Fibroblast of lung (primary cell): ENCODE measurements at regions not wholly inside any gene's neighbourhood (a gene's known extent, or its start where the extent isn't known, plus 50 kb on each side); places are given as distances from the start of the nearest gene placed in this dataset.
A peak's percentile ranks its signal among the peaks of the same experiment; 100 is the strongest.

Experiments
- DNase-seq, 2 donors: peaks; one replicate each; pipeline versions ENCODE4 v3.0.0 to v3.0.0-alpha.2; 2010; ENCODE audit warnings: low read depth in 2 of 2
- H2AFZ ChIP-seq: 2 replicates; pipeline ENCODE4 v1.5.1; 2012; ENCODE audit warnings: low read length, control low read depth, inconsistent platforms
- H3K27ac ChIP-seq: 2 replicates; pipeline ENCODE4 v1.5.1; 2011; ENCODE audit warnings: low read length, control low read depth; ENCODE audit not compliant: insufficient read depth
- H3K27me3 ChIP-seq: 2 replicates; pipeline ENCODE4 v1.5.1; 2011; ENCODE audit warnings: mild to moderate bottlenecking, low read length; ENCODE audit not compliant: control insufficient read depth, insufficient read depth
- H3K36me3 ChIP-seq: 2 replicates; pipeline ENCODE4 v1.5.1; 2011; ENCODE audit warnings: low read length; ENCODE audit not compliant: control insufficient read depth, insufficient read depth
- H3K4me1 ChIP-seq: 2 replicates; pipeline ENCODE4 v1.5.1; 2011; ENCODE audit warnings: low read length; ENCODE audit not compliant: control insufficient read depth, insufficient read depth; ENCODE audit errors: extremely low read depth
- H3K4me2 ChIP-seq: 2 replicates; pipeline ENCODE4 v1.5.1; 2011; ENCODE audit warnings: low read length, control low read depth; ENCODE audit not compliant: insufficient read depth; ENCODE audit errors: extremely low read depth
- H3K4me3 ChIP-seq, 4 experiments: fragments of 200-600 bp in 1 of 4; sonication (generic) in 1 of 4; replicated peaks in 1 of 4; 2 replicates each; pipeline ENCODE4 v1.5.1; 2011 to 2016; ENCODE audit warnings: low read length in 4 of 4, low read depth in 3 of 4, mild to moderate bottlenecking in 3 of 4, control low read depth in 2 of 4, inconsistent platforms in 1 of 4, mixed read lengths in 1 of 4; ENCODE audit not compliant: insufficient read depth in 1 of 4; ENCODE audit errors: control extremely low read depth in 1 of 4
- H3K79me2 ChIP-seq: 2 replicates; pipeline ENCODE4 v1.5.1; 2012; ENCODE audit warnings: mild to moderate bottlenecking, low read length, inconsistent platforms; ENCODE audit not compliant: control insufficient read depth, insufficient read depth
- H3K9ac ChIP-seq: 2 replicates; pipeline ENCODE4 v1.5.1; 2011; ENCODE audit warnings: mild to moderate bottlenecking, low read length, control low read depth; ENCODE audit not compliant: insufficient read depth
- H3K9me3 ChIP-seq: 2 replicates; pipeline ENCODE4 v1.5.1; 2012; ENCODE audit warnings: low read depth, low read length; ENCODE audit not compliant: control insufficient read depth, insufficient read depth
- H4K20me1 ChIP-seq: 2 replicates; pipeline ENCODE4 v1.5.1; 2011; ENCODE audit warnings: low read length; ENCODE audit not compliant: control insufficient read depth, insufficient read depth; ENCODE audit errors: extremely low read depth
- CTCF ChIP-seq, 2 donors: IDR thresholded peaks in 1 of 2; conservative IDR thresholded peaks in 1 of 2; 1 replicate in 1 of 2; 2 replicates in 1 of 2; pipeline ENCODE4 v1.5.1; 2011 to 2012; ENCODE audit warnings: low read length in 2 of 2, control low read depth in 1 of 2, inconsistent platforms in 1 of 2, low read depth in 1 of 2, mild to moderate bottlenecking in 1 of 2
- EZH2 ChIP-seq: IDR thresholded peaks from 2 replicates; pipeline ENCODE4 v1.5.1; 2012; ENCODE audit warnings: low read length, control low read depth, mild to moderate bottlenecking; ENCODE audit errors: missing control alignments

- Histone ChIP-seq H3K4me3 (no peak overlapping the region), H3K9ac (no peak overlapping the region), H3K27ac (no peak overlapping the region), H2AFZ (no peak overlapping the region), H4K20me1 (no peaks in the 10 kb centered on the region), H3K27me3 (no peaks in the 10 kb centered on the region), H3K9me3 (no peaks in the 10 kb centered on the region), H3K36me3 (no peaks in the 10 kb centered on the region), H3K4me2 (no peak overlapping the region), H3K79me2 (no peaks in the 10 kb centered on the region), H3K4me1 (no peaks in the 10 kb centered on the region)
- peak; percentile 21 to 67 for DNase-seq
- peak in 1 of 2 donors; percentile 54 for TF ChIP-seq CTCF (conservative IDR thresholded peaks at IDR 0.05 in 1 of 2, IDR thresholded peaks at IDR 0.05 in 1 of 2; ENCODE audit: low read depth in 1 of 2, low read length in 2 of 2)
- no peak for TF ChIP-seq EZH2
These were observed 1409.1 kb upstream of the CELF2 start for GRCh38 chr10:9608602-9609001.

GRCh38 chr10:9613338-9614075, 1404.2 kb upstream of the CELF2 start:
- no peaks in the 10 kb centered on the region for H3K27me3 ChIP-seq
- no peaks in the 10 kb centered on the region for H3K9me3 ChIP-seq
- no peaks in the 10 kb centered on the region for H3K36me3 ChIP-seq
- no peak overlapping the region for H3K4me3 ChIP-seq
- H3K9ac ChIP-seq = no peak overlapping the region
- no peaks in the 10 kb centered on the region for H3K79me2 ChIP-seq
- H4K20me1 ChIP-seq = no peaks in the 10 kb centered on the region
- no peaks in the 10 kb centered on the region for H3K4me1 ChIP-seq
- H2AFZ ChIP-seq = no peak overlapping the region
- no peak overlapping the region for H3K27ac ChIP-seq
- H3K4me2 ChIP-seq = no peak overlapping the region
- no peak for TF ChIP-seq CTCF (conservative IDR thresholded peaks at IDR 0.05 in 1 of 2, IDR thresholded peaks at IDR 0.05 in 1 of 2; ENCODE audit: low read depth in 1 of 2, low read length in 2 of 2)
- TF ChIP-seq EZH2 = no peak
- peak; percentile 26 to 39 for DNase-seq

GRCh38 chr10:9615189-9615588, 1402.5 kb upstream of the CELF2 start:
- TF ChIP-seq CTCF (conservative IDR thresholded peaks at IDR 0.05 in 1 of 2, IDR thresholded peaks at IDR 0.05 in 1 of 2; ENCODE audit: low read depth in 1 of 2, low read length in 2 of 2) = no peak
- no peak for TF ChIP-seq EZH2
- Histone ChIP-seq H2AFZ (no peak overlapping the region), H3K27ac (no peak overlapping the region), H3K9me3 (no peaks in the 10 kb centered on the region), H3K4me2 (no peak overlapping the region), H3K27me3 (no peaks in the 10 kb centered on the region), H3K9ac (no peak overlapping the region), H3K4me1 (no peaks in the 10 kb centered on the region), H4K20me1 (no peaks in the 10 kb centered on the region), H3K4me3 (no peak overlapping the region), H3K36me3 (no peaks in the 10 kb centered on the region), H3K79me2 (no peaks in the 10 kb centered on the region)
- DNase-seq = peak in 1 of 2 donors; percentile 60
